CD4-positive, alpha-beta T cell treated with Interleukin-21 for 1 hour (primary cell): ENCODE measurements at regions not wholly inside any gene's neighbourhood (a gene's known extent, or its start where the extent isn't known, plus 50 kb on each side); places are given as distances from the start of the nearest gene placed in this dataset.

Source experiments
- DNase-seq: peaks from one replicate; pipeline ENCODE4 v3.0.0-alpha.2; 2020

- DNase-seq, result no peak
Measured at GRCh38 chr1:14545422-14546025, 53.0 kb upstream of the KAZN start.

- DNase-seq, result no peak
Measured at GRCh38 chr1:14546416-14546815, 52.1 kb upstream of the KAZN start.
